Activated CD4-positive, alpha-beta T cell treated with anti-CD3 and anti-CD28 coated beads, Interleukin-2, amount 10 ng/mL, durations not matched to agents 24 days and 14 days (primary cell): ENCODE measurements at regions not wholly inside any gene's neighbourhood (a gene's known extent, or its start where the extent isn't known, plus 50 kb on each side); places are given as distances from the start of the nearest gene placed in this dataset.

Experiments
- DNase-seq: peaks from one replicate; pipeline ENCODE4 v3.0.0; 2022
- H3K27ac Mint-ChIP-seq: one replicate; pipeline ENCODE4 v1.8.0; 2022; ENCODE audit warnings: mild to moderate bottlenecking, mixed read lengths
- H3K27me3 Mint-ChIP-seq: one replicate; pipeline ENCODE4 v1.8.0; 2022; ENCODE audit warnings: mixed read lengths
- H3K36me3 Mint-ChIP-seq: one replicate; pipeline ENCODE4 v1.8.0; 2022; ENCODE audit warnings: low read depth, mild to moderate bottlenecking, mixed read lengths
- H3K4me1 Mint-ChIP-seq: one replicate; pipeline ENCODE4 v1.8.0; 2021; ENCODE audit warnings: mixed read lengths
- H3K4me3 Mint-ChIP-seq: one replicate; pipeline ENCODE4 v1.8.0; 2022; ENCODE audit warnings: mild to moderate bottlenecking, moderate library complexity, mixed read lengths
- H3K9me3 Mint-ChIP-seq: one replicate; pipeline ENCODE4 v1.8.0; 2021; ENCODE audit warnings: mixed read lengths
- intact Hi-C: fragments of 100-400 bp; cut with micrococcal nuclease; formaldehyde crosslinking; loops from one replicate; pipeline ENCODE4 v1.15.1; 2023

- H3K27ac Mint-ChIP-seq, result no peak overlapping the region
- peaks cover 1% of the 10 kb centered on the region for H3K27me3 Mint-ChIP-seq
- no peak for DNase-seq
- no peak overlapping the region for H3K4me3 Mint-ChIP-seq
- no peaks in the 10 kb centered on the region for H3K36me3 Mint-ChIP-seq
- H3K9me3 Mint-ChIP-seq, result no peaks in the 10 kb centered on the region
- intact Hi-C loops, result no loop called here
- H3K4me1 Mint-ChIP-seq, result no peaks in the 10 kb centered on the region
Observed at GRCh38 chr10:130545122-130545521, 408.9 kb downstream of the GLRX3 start.

- H3K4me3 Mint-ChIP-seq, result no peak overlapping the region
- H3K9me3 Mint-ChIP-seq, result no peaks in the 10 kb centered on the region
- no peak for DNase-seq
- H3K36me3 Mint-ChIP-seq, result no peaks in the 10 kb centered on the region
- intact Hi-C loops, result no loop called here
- no peak overlapping the region for H3K27ac Mint-ChIP-seq
- no peaks in the 10 kb centered on the region for H3K4me1 Mint-ChIP-seq
- H3K27me3 Mint-ChIP-seq, result peaks cover 1% of the 10 kb centered on the region
Observed at GRCh38 chr10:130545697-130546096, 409.5 kb downstream of the GLRX3 start.

- no peak for DNase-seq
- Mint-ChIP-seq H3K27me3 (peaks cover 1% of the 10 kb centered on the region), H3K27ac (no peak overlapping the region), H3K9me3 (no peaks in the 10 kb centered on the region), H3K4me1 (no peaks in the 10 kb centered on the region), H3K36me3 (no peaks in the 10 kb centered on the region), H3K4me3 (no peak overlapping the region)
- intact Hi-C loops, result no loop called here
Observed at GRCh38 chr10:130546841-130547240, 410.6 kb downstream of the GLRX3 start.

GRCh38 chr10:130547368-130547767, 411.2 kb downstream of the GLRX3 start:
- Mint-ChIP-seq H3K36me3 (no peaks in the 10 kb centered on the region), H3K27ac (no peak overlapping the region), H3K9me3 (no peaks in the 10 kb centered on the region), H3K4me3 (no peak overlapping the region), H3K4me1 (no peaks in the 10 kb centered on the region), H3K27me3 (peaks cover 1% of the 10 kb centered on the region)
- intact Hi-C loops, result no loop called here
- DNase-seq, result no peak

GRCh38 chr10:130550952-130551674, 414.9 kb downstream of the GLRX3 start:
- no peak for DNase-seq
- intact Hi-C loops, result no loop called here
- Mint-ChIP-seq H3K36me3 (no peaks in the 10 kb centered on the region), H3K4me1 (no peaks in the 10 kb centered on the region), H3K27me3 (no peaks in the 10 kb centered on the region), H3K9me3 (no peaks in the 10 kb centered on the region), H3K4me3 (no peak overlapping the region), H3K27ac (no peak overlapping the region)

GRCh38 chr10:130551676-130552075, 415.5 kb downstream of the GLRX3 start:
- Mint-ChIP-seq H3K4me3 (no peak overlapping the region), H3K27ac (no peak overlapping the region), H3K9me3 (no peaks in the 10 kb centered on the region), H3K27me3 (no peaks in the 10 kb centered on the region), H3K36me3 (no peaks in the 10 kb centered on the region), H3K4me1 (no peaks in the 10 kb centered on the region)
- intact Hi-C loops, result no loop called here
- DNase-seq, result no peak

GRCh38 chr10:130553826-130554225, 417.6 kb downstream of the GLRX3 start:
- no peaks in the 10 kb centered on the region for H3K4me1 Mint-ChIP-seq
- no peak for DNase-seq
- no peaks in the 10 kb centered on the region for H3K9me3 Mint-ChIP-seq
- intact Hi-C loops, result no loop called here
- H3K4me3 Mint-ChIP-seq, result no peak overlapping the region
- no peaks in the 10 kb centered on the region for H3K27me3 Mint-ChIP-seq
- no peak overlapping the region for H3K27ac Mint-ChIP-seq
- no peaks in the 10 kb centered on the region for H3K36me3 Mint-ChIP-seq

- DNase-seq, result no peak
- no peak overlapping the region for H3K4me3 Mint-ChIP-seq
- no peaks in the 10 kb centered on the region for H3K27me3 Mint-ChIP-seq
- H3K27ac Mint-ChIP-seq, result no peak overlapping the region
- H3K9me3 Mint-ChIP-seq, result no peaks in the 10 kb centered on the region
- no peaks in the 10 kb centered on the region for H3K4me1 Mint-ChIP-seq
- intact Hi-C loops, result no loop called here
- no peaks in the 10 kb centered on the region for H3K36me3 Mint-ChIP-seq
Observed at GRCh38 chr10:130554701-130555410, 418.7 kb downstream of the GLRX3 start.

- Mint-ChIP-seq H3K27me3 (no peaks in the 10 kb centered on the region), H3K4me1 (no peaks in the 10 kb centered on the region), H3K4me3 (no peak overlapping the region), H3K27ac (no peak overlapping the region), H3K9me3 (no peaks in the 10 kb centered on the region), H3K36me3 (no peaks in the 10 kb centered on the region)
- no peak for DNase-seq
- intact Hi-C loops, result no loop called here
Observed at GRCh38 chr10:130555411-130555750, 419.2 kb downstream of the GLRX3 start.

- Mint-ChIP-seq H3K4me1 (no peaks in the 10 kb centered on the region), H3K36me3 (no peaks in the 10 kb centered on the region), H3K9me3 (no peaks in the 10 kb centered on the region), H3K27ac (no peak overlapping the region), H3K27me3 (no peaks in the 10 kb centered on the region), H3K4me3 (no peak overlapping the region)
- DNase-seq, result no peak
- intact Hi-C loops, result no loop called here
Observed at GRCh38 chr10:130557181-130557845, 421.1 kb downstream of the GLRX3 start.

GRCh38 chr10:130558746-130559546, 422.8 kb downstream of the GLRX3 start:
- no peak overlapping the region for H3K27ac Mint-ChIP-seq
- intact Hi-C loops, result no loop called here

GRCh38 chr10:130559547-130559880, 423.3 kb downstream of the GLRX3 start:
- Mint-ChIP-seq H3K4me1 (no peaks in the 10 kb centered on the region), H3K27ac (no peak overlapping the region), H3K9me3 (no peaks in the 10 kb centered on the region), H3K36me3 (no peaks in the 10 kb centered on the region), H3K4me3 (no peak overlapping the region), H3K27me3 (no peaks in the 10 kb centered on the region)
- no peak for DNase-seq
- intact Hi-C loops, result no loop called here

More at GRCh38 chr10:130558746-130559546, 422.8 kb downstream of the GLRX3 start:
- Mint-ChIP-seq H3K27me3 (no peaks in the 10 kb centered on the region), H3K4me1 (no peaks in the 10 kb centered on the region), H3K4me3 (no peak overlapping the region), H3K9me3 (no peaks in the 10 kb centered on the region), H3K36me3 (no peaks in the 10 kb centered on the region)
- DNase-seq, result no peak

GRCh38 chr10:130560116-130560515, 423.9 kb downstream of the GLRX3 start:
- no peak overlapping the region for H3K27ac Mint-ChIP-seq
- DNase-seq, result no peak
- no peaks in the 10 kb centered on the region for H3K4me1 Mint-ChIP-seq
- H3K27me3 Mint-ChIP-seq, result no peaks in the 10 kb centered on the region
- intact Hi-C loops, result no loop called here
- H3K9me3 Mint-ChIP-seq, result no peaks in the 10 kb centered on the region
- H3K4me3 Mint-ChIP-seq, result no peak overlapping the region
- H3K36me3 Mint-ChIP-seq, result no peaks in the 10 kb centered on the region

- Mint-ChIP-seq H3K4me3 (no peak overlapping the region), H3K4me1 (no peaks in the 10 kb centered on the region), H3K36me3 (no peaks in the 10 kb centered on the region), H3K27ac (no peak overlapping the region), H3K9me3 (no peaks in the 10 kb centered on the region), H3K27me3 (no peaks in the 10 kb centered on the region)
- intact Hi-C loops, result no loop called here
- no peak for DNase-seq
Observed at GRCh38 chr10:130560573-130560972, 424.4 kb downstream of the GLRX3 start.
